ENCODE measurements at regions not wholly inside any gene's neighbourhood (a gene's known extent, or its start where the extent isn't known, plus 50 kb on each side); places are given as distances from the start of the nearest gene placed in this dataset.

DNA sequence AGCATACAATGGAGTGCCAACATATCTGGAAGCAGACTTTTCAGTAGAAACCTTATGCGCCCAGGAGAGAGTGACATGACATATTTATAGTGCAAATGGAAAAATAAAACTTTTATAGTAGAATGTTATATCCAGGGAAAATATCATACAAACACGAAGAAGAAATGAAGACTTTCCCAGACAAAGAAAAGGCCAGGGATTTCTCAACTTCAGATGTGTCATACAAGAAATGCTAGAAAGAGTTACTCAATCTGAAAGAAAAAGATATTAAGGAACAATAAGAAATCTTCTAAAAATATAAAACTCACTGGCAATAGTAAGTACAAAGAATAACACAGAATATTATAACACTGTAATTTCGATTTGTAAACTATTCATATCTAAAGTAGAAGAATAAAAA is 1269.3 kb downstream of the GRIK2 start:
- H3K27ac ChIP-seq (ENCODE audit: low read depth in 1 of 2, low read length in 2 of 2), result no peak overlapping the region
- H3K9me3 ChIP-seq (ENCODE audit: control insufficient read depth, low read length), result no peaks in the 10 kb centered on the region
- 57 to 60% methylated on average over 3 of the region's 3 CpGs for WGBS, 2 donors
- DNase-seq (no peak), ATAC-seq (ENCODE audit: low FRiP score) (no peak)
- intact Hi-C loops (cut with DNase I), result no loop called here
- H3K36me3 ChIP-seq (ENCODE audit: control insufficient read depth in 1 of 2, insufficient read depth in 2 of 2, low read length in 1 of 2), result no peaks in the 10 kb centered on the region
- no peaks in the 10 kb centered on the region for H3K27me3 ChIP-seq (ENCODE audit: control insufficient read depth in 1 of 2, insufficient read depth in 2 of 2, low read length in 1 of 2)
- H3K4me3 ChIP-seq (ENCODE audit: low read length in 2 of 2), result no peak overlapping the region
- H3K4me1 ChIP-seq (ENCODE audit: control insufficient read depth in 1 of 2, insufficient read depth in 2 of 2, low read length in 2 of 2), result no peaks in the 10 kb centered on the region

DNA sequence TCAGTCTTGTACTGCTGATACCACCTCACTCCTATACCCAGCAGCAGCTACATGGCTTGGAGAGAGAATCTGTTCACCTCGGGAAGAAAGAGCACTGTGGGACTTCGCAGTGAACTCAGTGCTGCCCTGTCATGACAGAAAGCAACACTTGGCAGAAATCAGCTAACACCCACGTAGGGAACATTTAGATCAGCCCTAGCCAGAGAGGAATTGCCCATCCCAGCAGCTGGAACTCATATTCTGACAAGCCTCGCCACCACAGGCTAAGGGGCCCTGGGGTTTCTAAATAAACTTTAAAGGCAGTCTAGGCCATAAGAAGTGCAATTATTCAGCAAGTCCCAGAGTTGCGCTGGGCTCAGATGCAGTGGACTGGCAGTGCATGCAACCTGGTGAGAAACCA is 1266.8 kb downstream of the GRIK2 start:
- ATAC-seq (ENCODE audit: low FRiP score), result no peak
- H3K9me3 ChIP-seq (ENCODE audit: control insufficient read depth, low read length), result no peaks in the 10 kb centered on the region
- H3K4me1 ChIP-seq (ENCODE audit: control insufficient read depth in 1 of 2, insufficient read depth in 2 of 2, low read length in 2 of 2), result no peaks in the 10 kb centered on the region
- WGBS, 2 donors, result 16 to 19% methylated on average over 5 of the region's 5 CpGs
- no peaks in the 10 kb centered on the region for H3K36me3 ChIP-seq (ENCODE audit: control insufficient read depth in 1 of 2, insufficient read depth in 2 of 2, low read length in 1 of 2)
- H3K27me3 ChIP-seq (ENCODE audit: control insufficient read depth in 1 of 2, insufficient read depth in 2 of 2, low read length in 1 of 2), result no peaks in the 10 kb centered on the region
- H3K4me3 ChIP-seq (ENCODE audit: low read length in 2 of 2), result no peak overlapping the region
- peak in 1 of 2 donors; percentile 51 for DNase-seq
- no peak overlapping the region for H3K27ac ChIP-seq (ENCODE audit: low read depth in 1 of 2, low read length in 2 of 2)
- intact Hi-C loops (cut with DNase I), result no loop called here

DNA sequence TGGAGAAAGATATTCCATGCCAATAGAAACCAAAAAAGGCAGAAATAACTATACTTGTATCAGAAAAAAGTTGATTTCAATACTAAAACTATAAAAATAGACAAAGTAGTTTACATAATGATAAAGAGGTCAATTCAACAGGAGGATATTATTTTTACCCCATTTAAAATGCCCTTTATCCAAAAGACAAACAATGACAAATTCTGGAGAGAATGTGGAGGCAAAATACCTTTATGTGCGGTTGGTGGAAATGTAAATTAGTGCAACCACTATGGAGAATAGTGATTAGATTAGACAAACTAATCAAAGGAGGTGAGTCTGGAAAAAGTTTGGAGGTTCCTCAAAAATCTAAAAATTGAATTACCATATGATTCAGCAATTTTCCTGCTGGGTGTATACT is 1262.3 kb downstream of the GRIK2 start:
- H3K36me3 ChIP-seq (ENCODE audit: control insufficient read depth in 1 of 2, insufficient read depth in 2 of 2, low read length in 1 of 2), result no peaks in the 10 kb centered on the region
- no peak for DNase-seq
- H3K27me3 ChIP-seq (ENCODE audit: control insufficient read depth in 1 of 2, insufficient read depth in 2 of 2, low read length in 1 of 2), result no peaks in the 10 kb centered on the region
- no peak overlapping the region for H3K4me3 ChIP-seq (ENCODE audit: low read length in 2 of 2)
- no peaks in the 10 kb centered on the region for H3K9me3 ChIP-seq (ENCODE audit: control insufficient read depth, low read length)
- ATAC-seq (ENCODE audit: low FRiP score), result no peak
- H3K4me1 ChIP-seq (ENCODE audit: control insufficient read depth in 1 of 2, insufficient read depth in 2 of 2, low read length in 2 of 2), result no peaks in the 10 kb centered on the region
- WGBS, 2 donors, result 5 to 27% methylated on average over 1 of the region's 1 CpG
- intact Hi-C loops (cut with DNase I), result no loop called here
- no peak overlapping the region for H3K27ac ChIP-seq (ENCODE audit: low read depth in 1 of 2, low read length in 2 of 2)

DNA sequence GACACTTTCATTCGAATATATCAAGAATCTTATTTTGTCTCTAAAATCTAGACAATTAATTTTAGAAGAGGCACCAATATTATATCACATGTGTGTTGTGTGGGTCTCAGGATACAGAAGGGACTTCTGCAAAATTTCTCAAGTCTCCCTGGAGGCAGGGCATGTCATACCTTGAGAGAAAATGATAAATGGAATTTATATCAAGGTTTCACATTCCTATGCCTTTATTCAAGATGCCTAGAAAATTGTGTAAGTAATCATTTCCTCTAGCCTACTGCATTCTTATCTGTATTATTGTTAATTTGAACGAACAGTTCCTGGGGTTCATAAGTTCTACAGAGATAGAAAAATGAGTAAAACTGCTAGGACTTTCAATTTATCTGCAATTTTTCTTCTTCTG is 1247.9 kb downstream of the GRIK2 start:
- Histone ChIP-seq H3K27ac (ENCODE audit: low read depth in 1 of 2, low read length in 2 of 2) (no peak overlapping the region), H3K9me3 (ENCODE audit: control insufficient read depth, low read length) (no peaks in the 10 kb centered on the region), H3K27me3 (ENCODE audit: control insufficient read depth in 1 of 2, insufficient read depth in 2 of 2, low read length in 1 of 2) (no peaks in the 10 kb centered on the region), H3K36me3 (ENCODE audit: control insufficient read depth in 1 of 2, insufficient read depth in 2 of 2, low read length in 1 of 2) (no peaks in the 10 kb centered on the region), H3K4me3 (ENCODE audit: low read length in 2 of 2) (no peak overlapping the region), H3K4me1 (ENCODE audit: control insufficient read depth in 1 of 2, insufficient read depth in 2 of 2, low read length in 2 of 2) (no peaks in the 10 kb centered on the region)
- intact Hi-C loops (cut with DNase I), result no loop called here
- DNase-seq (no peak), ATAC-seq (ENCODE audit: low FRiP score) (no peak)
- WGBS, 2 donors, result 37 to 39% methylated on average over 2 of the region's 2 CpGs

DNA sequence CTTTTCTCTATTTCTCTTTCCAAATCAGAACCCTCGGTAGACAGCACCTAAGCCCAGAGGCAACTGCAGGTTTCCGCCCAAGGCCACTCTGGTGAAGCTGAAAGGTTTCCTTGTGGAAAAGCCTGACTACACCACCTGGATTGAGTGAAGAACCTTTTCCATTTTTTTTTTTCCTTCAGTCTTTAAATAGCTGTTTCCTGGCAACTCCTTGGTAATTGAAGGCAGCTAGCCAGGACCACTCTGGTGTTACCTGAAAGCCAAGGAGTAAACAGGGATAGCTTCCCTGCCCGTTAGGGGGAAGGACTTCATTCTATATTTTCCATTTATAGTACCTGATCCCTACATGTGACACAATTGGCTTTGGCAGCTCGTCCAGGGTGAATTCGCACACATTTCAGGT is 1238.4 kb downstream of the GRIK2 start:
- Histone ChIP-seq H3K36me3 (ENCODE audit: control insufficient read depth in 1 of 2, insufficient read depth in 2 of 2, low read length in 1 of 2) (no peaks in the 10 kb centered on the region), H3K4me1 (ENCODE audit: control insufficient read depth in 1 of 2, insufficient read depth in 2 of 2, low read length in 2 of 2) (no peaks in the 10 kb centered on the region), H3K27ac (ENCODE audit: low read depth in 1 of 2, low read length in 2 of 2) (no peak overlapping the region), H3K27me3 (ENCODE audit: control insufficient read depth in 1 of 2, insufficient read depth in 2 of 2, low read length in 1 of 2) (no peaks in the 10 kb centered on the region), H3K4me3 (ENCODE audit: low read length in 2 of 2) (no peak overlapping the region), H3K9me3 (ENCODE audit: control insufficient read depth, low read length) (no peaks in the 10 kb centered on the region)
- ATAC-seq (ENCODE audit: low FRiP score) (no peak), DNase-seq (no peak)
- intact Hi-C loops (cut with DNase I), result no loop called here
- 91 to 96% methylated on average over 5 of the region's 5 CpGs for WGBS, 2 donors

DNA sequence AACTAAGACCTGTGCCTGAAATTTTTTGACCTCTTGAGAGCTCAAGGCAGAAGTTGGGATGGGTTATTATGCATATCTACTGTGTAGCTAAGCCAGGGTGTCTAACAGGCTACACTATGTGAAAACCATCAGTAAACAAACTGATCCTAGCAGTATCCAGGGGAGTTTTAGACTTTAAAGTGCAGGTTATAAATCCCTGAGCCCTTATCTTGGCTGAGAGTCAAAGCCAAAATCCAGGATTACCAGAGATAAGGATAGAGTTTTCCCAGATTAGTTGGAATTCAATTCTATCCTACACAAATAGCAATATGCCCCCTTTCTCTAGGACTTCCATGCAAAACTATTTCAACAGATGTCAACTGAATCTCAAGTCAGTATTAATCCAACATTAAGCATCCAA is 1229.7 kb downstream of the GRIK2 start:
- DNase-seq, result no peak
- Histone ChIP-seq H3K27me3 (ENCODE audit: control insufficient read depth in 1 of 2, insufficient read depth in 2 of 2, low read length in 1 of 2) (no peaks in the 10 kb centered on the region), H3K27ac (ENCODE audit: low read depth in 1 of 2, low read length in 2 of 2) (no peak overlapping the region), H3K4me3 (ENCODE audit: low read length in 2 of 2) (no peak overlapping the region), H3K9me3 (ENCODE audit: control insufficient read depth, low read length) (no peaks in the 10 kb centered on the region), H3K4me1 (ENCODE audit: control insufficient read depth in 1 of 2, insufficient read depth in 2 of 2, low read length in 2 of 2) (no peaks in the 10 kb centered on the region), H3K36me3 (ENCODE audit: control insufficient read depth in 1 of 2, insufficient read depth in 2 of 2, low read length in 1 of 2) (no peaks in the 10 kb centered on the region)
- ATAC-seq (ENCODE audit: low FRiP score), result no peak
- intact Hi-C loops (cut with DNase I), result no loop called here

DNA sequence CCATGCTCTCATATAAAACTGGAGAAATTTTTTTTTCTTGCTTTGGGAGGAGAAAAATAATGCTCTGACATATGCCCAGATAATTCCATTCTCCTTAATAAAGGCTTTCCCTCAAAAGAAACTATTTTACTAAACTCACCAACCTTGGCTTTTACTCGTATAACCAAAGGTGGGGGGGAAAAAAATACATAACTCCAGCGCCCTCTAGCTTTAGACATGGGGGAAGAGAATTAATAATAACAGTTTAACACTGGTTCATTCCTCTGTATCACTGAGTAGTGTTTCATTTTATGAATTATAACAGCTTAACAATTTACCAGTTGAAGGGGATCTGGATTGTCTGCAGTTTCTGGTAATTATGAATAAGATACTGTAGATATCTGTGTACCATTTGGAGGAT is 1226.1 kb downstream of the GRIK2 start:
- H3K4me1 ChIP-seq (ENCODE audit: control insufficient read depth in 1 of 2, insufficient read depth in 2 of 2, low read length in 2 of 2), result no peaks in the 10 kb centered on the region
- intact Hi-C loops (cut with DNase I), result no loop called here
- ATAC-seq (ENCODE audit: low FRiP score) (no peak), DNase-seq (no peak)
- WGBS, 2 donors, result 3 to 6% methylated on average over 2 of the region's 2 CpGs
- no peaks in the 10 kb centered on the region for H3K27me3 ChIP-seq (ENCODE audit: control insufficient read depth in 1 of 2, insufficient read depth in 2 of 2, low read length in 1 of 2)
- no peak overlapping the region for H3K27ac ChIP-seq (ENCODE audit: low read depth in 1 of 2, low read length in 2 of 2)
- H3K36me3 ChIP-seq (ENCODE audit: control insufficient read depth in 1 of 2, insufficient read depth in 2 of 2, low read length in 1 of 2), result no peaks in the 10 kb centered on the region
- H3K9me3 ChIP-seq (ENCODE audit: control insufficient read depth, low read length), result no peaks in the 10 kb centered on the region
- H3K4me3 ChIP-seq (ENCODE audit: low read length in 2 of 2), result no peak overlapping the region

DNA sequence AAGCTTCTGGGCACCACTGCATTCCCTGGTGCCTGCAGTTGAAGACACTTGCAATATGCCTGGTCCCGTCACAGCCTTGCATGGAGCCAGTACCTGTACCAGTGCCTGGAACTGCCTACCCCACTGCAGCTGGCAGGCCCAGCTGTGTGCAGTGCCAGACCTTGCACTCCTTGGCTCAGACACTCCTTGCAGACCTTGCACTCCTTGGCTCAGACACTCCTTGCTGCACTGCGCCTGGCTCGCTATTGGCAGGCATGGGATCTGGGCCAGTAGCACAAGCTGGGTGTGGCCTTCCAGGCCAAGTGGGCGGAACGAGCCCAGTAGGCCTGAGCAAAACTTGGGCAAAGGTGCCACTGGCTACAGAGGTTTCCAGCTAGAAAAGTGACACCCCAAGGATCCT is 1189.1 kb downstream of the GRIK2 start:
- Histone ChIP-seq H3K27me3 (ENCODE audit: control insufficient read depth in 1 of 2, insufficient read depth in 2 of 2, low read length in 1 of 2) (no peaks in the 10 kb centered on the region), H3K9me3 (ENCODE audit: control insufficient read depth, low read length) (no peaks in the 10 kb centered on the region), H3K27ac (ENCODE audit: low read depth in 1 of 2, low read length in 2 of 2) (no peak overlapping the region), H3K36me3 (ENCODE audit: control insufficient read depth in 1 of 2, insufficient read depth in 2 of 2, low read length in 1 of 2) (no peaks in the 10 kb centered on the region), H3K4me1 (ENCODE audit: control insufficient read depth in 1 of 2, insufficient read depth in 2 of 2, low read length in 2 of 2) (no peaks in the 10 kb centered on the region), H3K4me3 (ENCODE audit: low read length in 2 of 2) (no peak overlapping the region)
- WGBS, 2 donors, result 92 to 93% methylated on average over 5 of the region's 5 CpGs
- DNase-seq (peak in 1 of 2 donors; percentile 45), ATAC-seq (ENCODE audit: low FRiP score) (no peak)
- intact Hi-C loops (cut with DNase I), result no loop called here

DNA sequence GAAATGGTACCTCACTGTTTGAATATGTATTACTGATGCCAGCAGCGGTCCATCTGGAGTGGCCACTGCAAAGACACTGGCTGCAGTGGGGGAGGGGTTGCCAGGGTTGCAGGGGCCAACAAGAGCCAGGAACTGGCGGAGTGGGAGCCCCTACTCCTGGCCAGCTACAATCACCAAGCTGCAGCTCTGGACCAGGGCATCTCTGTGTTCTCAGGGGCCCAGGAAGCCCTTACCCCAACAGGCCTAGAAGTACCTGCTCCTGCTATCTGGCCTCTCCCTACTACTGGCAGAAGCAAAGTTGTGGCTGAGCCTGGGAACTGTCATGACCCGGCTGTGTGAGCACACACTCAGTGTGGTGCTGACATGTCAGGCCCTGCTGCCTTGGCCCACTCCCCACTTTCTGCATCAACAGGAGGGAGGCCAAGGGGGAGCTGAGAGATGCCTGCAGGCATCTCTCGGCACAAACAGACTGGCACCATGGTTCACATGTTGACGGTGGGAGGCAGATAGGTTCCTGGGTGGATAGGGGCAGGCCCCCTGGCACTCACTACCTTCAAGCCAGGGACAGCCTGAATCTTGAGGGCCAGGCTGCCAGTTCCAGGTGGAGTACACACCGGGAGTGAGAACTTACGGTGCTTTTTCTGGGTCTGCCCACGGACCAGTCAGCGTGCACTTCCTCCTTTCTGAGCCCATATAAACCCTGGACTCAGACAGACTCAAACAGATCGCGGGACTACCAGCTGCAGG is 1188.0 kb downstream of the GRIK2 start:
- H3K27ac ChIP-seq (ENCODE audit: low read depth in 1 of 2, low read length in 2 of 2), result no peak overlapping the region
- no peaks in the 10 kb centered on the region for H3K4me1 ChIP-seq (ENCODE audit: control insufficient read depth in 1 of 2, insufficient read depth in 2 of 2, low read length in 2 of 2)
- 90 to 91% methylated on average over 11 of the region's 11 CpGs for WGBS, 2 donors
- no peaks in the 10 kb centered on the region for H3K27me3 ChIP-seq (ENCODE audit: control insufficient read depth in 1 of 2, insufficient read depth in 2 of 2, low read length in 1 of 2)
- intact Hi-C loops (cut with DNase I), result no loop called here
- ATAC-seq (ENCODE audit: low FRiP score) (peak; percentile 47), DNase-seq (peak in 1 of 2 donors; percentile 22)
- no peak overlapping the region for H3K4me3 ChIP-seq (ENCODE audit: low read length in 2 of 2)
- H3K36me3 ChIP-seq (ENCODE audit: control insufficient read depth in 1 of 2, insufficient read depth in 2 of 2, low read length in 1 of 2), result no peaks in the 10 kb centered on the region
- no peaks in the 10 kb centered on the region for H3K9me3 ChIP-seq (ENCODE audit: control insufficient read depth, low read length)
